Psoas muscle (tissue), 7 donors: ENCODE measurements at regions not wholly inside any gene's neighbourhood (a gene's known extent, or its start where the extent isn't known, plus 50 kb on each side); places are given as distances from the start of the nearest gene placed in this dataset.

Experiments used
- ATAC-seq, 4 donors: fragments of 200-7000 bp; cut with Tn5 transposase; one replicate each; pipeline ENCODE4 v1.9.1; 2020; ENCODE audit warnings: moderate library complexity in 3 of 4, mild to moderate bottlenecking in 2 of 4
- DNase-seq, 2 donors: peaks; one replicate each; pipeline ENCODE4 v3.0.0-alpha.2; 2020
- H3K27ac ChIP-seq: fragments of 200-600 bp; one replicate; pipeline ENCODE4 v1.8.0; 2022
- H3K27me3 ChIP-seq, 3 donors: fragments of 200-600 bp in 1 of 3; one replicate each; pipeline versions ENCODE4 v1.6.1 to v1.8.0; 2013 to 2022; ENCODE audit warnings: low read length in 2 of 3, mild to moderate bottlenecking in 2 of 3, moderate library complexity in 1 of 3; ENCODE audit not compliant: insufficient read depth in 3 of 3
- H3K36me3 ChIP-seq, 2 donors: fragments of 200-600 bp in 1 of 2; one replicate each; pipeline versions ENCODE4 v1.6.1 to v1.8.0; 2013 to 2022; ENCODE audit warnings: low read depth in 1 of 2, mild to moderate bottlenecking in 1 of 2, moderate library complexity in 1 of 2; ENCODE audit not compliant: insufficient read depth in 1 of 2
- H3K4me1 ChIP-seq: fragments of 200-600 bp; one replicate; pipeline ENCODE4 v1.8.0; 2022
- H3K4me3 ChIP-seq: fragments of 200-600 bp; one replicate; pipeline ENCODE4 v1.8.0; 2022; ENCODE audit warnings: mild to moderate bottlenecking
- H3K9me3 ChIP-seq: fragments of 200-600 bp; one replicate; pipeline ENCODE4 v1.8.0; 2022
- CTCF ChIP-seq: fragments of 200-600 bp; IDR thresholded peaks from one replicate; pipeline ENCODE4 v1.8.0; 2022; ENCODE audit warnings: antibody characterized with exemption
- WGBS, 3 donors: extraction: QIAGEN DNeasy Blood & Tissue Kit; methylation state at CpG; one replicate each; pipeline versions ENCODE4 v1.1.6 to v1.1.7; 2013; 5-methylcytosine and 5-hydroxymethylcytosine counted together
- intact Hi-C, 2 donors: fragments of 100-400 bp; cut with DNase I; formaldehyde crosslinking; loops; one replicate each; pipeline versions ENCODE4 v1.11.0 to v1.14.2; 2022
- donor health status: healthy with polysubstance abuse.
- donor health status: DM: no; HTN: no; CAD: no; lungs with moderate emphysema.
- donor health status: Bipolar disorder and iron deficiency.
- donor health status: healthy.
- donor health status: DM: yes; HTN: yes; CAD: no.
- donor health status: DM: no; HTN: no; CAD: no.
- donor health status: DM: yes; HTN: yes; CAD: no.

GRCh38 chr15:91603384-91604080, 250.0 kb upstream of the SLCO3A1 start:
- ATAC-seq (no peak), DNase-seq (no peak)
- H3K27ac ChIP-seq, result no peak overlapping the region
- H3K9me3 ChIP-seq, result no peaks in the 10 kb centered on the region
- WGBS, 3 donors, result 59 to 75% (median 62%) methylated on average over 4 of the region's 4 CpGs
- no peak for TF ChIP-seq CTCF
- intact Hi-C loops, result no loop called here
- H3K27me3 ChIP-seq, result peaks cover 0 to 10% (median 3%) of the 10 kb centered on the region in 3 donors
- H3K4me1 ChIP-seq, result no peaks in the 10 kb centered on the region
- H3K36me3 ChIP-seq, result no peaks in the 10 kb centered on the region
- H3K4me3 ChIP-seq, result no peak overlapping the region

- no peak for TF ChIP-seq CTCF
- Histone ChIP-seq H3K4me3 (no peak overlapping the region), H3K27me3 (peaks cover 0 to 10% (median 3%) of the 10 kb centered on the region in 3 donors), H3K4me1 (no peaks in the 10 kb centered on the region), H3K27ac (no peak overlapping the region), H3K36me3 (no peaks in the 10 kb centered on the region), H3K9me3 (no peaks in the 10 kb centered on the region)
- intact Hi-C loops, result no loop called here
- ATAC-seq (no peak), DNase-seq (no peak)
- WGBS, 3 donors, result 68 to 79% (median 72%) methylated on average over 5 of the region's 5 CpGs
These were observed 249.4 kb upstream of the SLCO3A1 start for GRCh38 chr15:91604122-91604521.

- ATAC-seq, result no peak
- TF ChIP-seq CTCF, result no peak
- intact Hi-C loops, result no loop called here
These were observed 247.9 kb upstream of the SLCO3A1 start for GRCh38 chr15:91605576-91605975.

GRCh38 chr15:91609231-91609630, 244.3 kb upstream of the SLCO3A1 start:
- ATAC-seq (no peak), DNase-seq (no peak)
- Histone ChIP-seq H3K4me3 (no peak overlapping the region), H3K4me1 (no peaks in the 10 kb centered on the region), H3K27ac (no peak overlapping the region), H3K27me3 (peaks cover 0 to 4% (median 0%) of the 10 kb centered on the region in 3 donors), H3K9me3 (no peaks in the 10 kb centered on the region), H3K36me3 (no peaks in the 10 kb centered on the region)
- 62 to 79% (median 64%) methylated on average over 8 of the region's 8 CpGs for WGBS, 3 donors
- no peak for TF ChIP-seq CTCF
- intact Hi-C loops, result no loop called here

More at GRCh38 chr15:91605576-91605975, 247.9 kb upstream of the SLCO3A1 start:
- WGBS, 3 donors, result 36 to 51% (median 46%) methylated on average over 2 of the region's 2 CpGs
- no peak overlapping the region for H3K4me3 ChIP-seq
- no peaks in the 10 kb centered on the region for H3K36me3 ChIP-seq
- no peak for DNase-seq
- H3K4me1 ChIP-seq, result no peaks in the 10 kb centered on the region
- H3K27ac ChIP-seq, result no peak overlapping the region
- peaks cover 0 to 7% (median 6%) of the 10 kb centered on the region in 3 donors for H3K27me3 ChIP-seq
- no peaks in the 10 kb centered on the region for H3K9me3 ChIP-seq

GRCh38 chr15:91609966-91610365, 243.5 kb upstream of the SLCO3A1 start:
- intact Hi-C loops, result no loop called here
- Histone ChIP-seq H3K36me3 (no peaks in the 10 kb centered on the region), H3K9me3 (no peaks in the 10 kb centered on the region), H3K27me3 (peaks cover 0 to 4% (median 0%) of the 10 kb centered on the region in 3 donors), H3K27ac (no peak overlapping the region), H3K4me1 (no peaks in the 10 kb centered on the region), H3K4me3 (no peak overlapping the region)
- DNase-seq (no peak), ATAC-seq (no peak)
- WGBS, 3 donors, result 44 to 55% (median 48%) methylated on average over 12 of the region's 12 CpGs
- TF ChIP-seq CTCF, result no peak
